ENCODE measurements at regions not wholly inside any gene's neighbourhood (a gene's known extent, or its start where the extent isn't known, plus 50 kb on each side); places are given as distances from the start of the nearest gene placed in this dataset.

DNA sequence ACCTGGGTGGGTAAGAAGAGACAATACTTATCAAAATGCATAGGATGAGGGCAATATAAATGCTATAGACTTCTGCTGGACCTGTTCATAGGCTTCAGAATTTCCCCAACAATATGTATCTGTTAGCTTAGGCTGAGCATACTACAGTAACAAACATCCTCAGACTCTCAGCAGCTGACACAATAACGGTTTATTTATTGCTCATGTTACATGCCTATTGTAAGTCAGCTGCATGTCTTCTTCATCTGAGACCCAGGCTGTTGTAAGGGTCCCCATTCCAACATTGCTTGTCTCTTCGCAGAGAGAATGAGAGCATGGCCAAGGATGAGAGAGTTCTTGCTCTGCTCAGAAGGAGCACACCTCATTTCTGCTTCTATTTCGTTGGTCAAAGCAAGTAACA lies 150.7 kb downstream of the TMEM200C start:
- intact Hi-C loops (cut with micrococcal nuclease; ENCODE audit: unreplicated experiment), result no loop called here
- no peak for DNase-seq (ENCODE audit: low spot score)
- no peak for TF ChIP-seq EZH2 (IDR thresholded peaks at IDR 0.05; ENCODE audit: borderline replicate concordance, low read depth, low read length, poor library complexity, severe bottlenecking)
- no peak for TF ChIP-seq CTCF (conservative IDR thresholded peaks at IDR 0.05; ENCODE audit: low read depth, low read length)
- Histone ChIP-seq H3K9me3 (ENCODE audit: low read depth, low read length, poor library complexity, severe bottlenecking) (no peaks in the 10 kb centered on the region), H3K36me3 (ENCODE audit: insufficient read depth, low read length, poor library complexity, severe bottlenecking) (no peaks in the 10 kb centered on the region), H3K27ac (ENCODE audit: low read depth, low read length, poor library complexity, severe bottlenecking) (no peak overlapping the region), H3K4me3 (ENCODE audit: low read depth, low read length, poor library complexity, severe bottlenecking) (no peak overlapping the region), H3K4me1 (ENCODE audit: insufficient read depth, low read length, poor library complexity, severe bottlenecking) (no peaks in the 10 kb centered on the region), H3K27me3 (replicated peaks; ENCODE audit: insufficient read depth, low read depth, low read length, poor library complexity) (no peaks in the 10 kb centered on the region)
- CTCF ChIA-PET, result no interaction called here
- POLR2A ChIA-PET (ENCODE audit: low non-redundant PET), result no interaction called here
- BruUV-seq (replicated peaks), result no TSS peak

- no peaks in the 10 kb centered on the region for H3K36me3 ChIP-seq (ENCODE audit: insufficient read depth, low read length, poor library complexity, severe bottlenecking)
- H3K9me3 ChIP-seq (ENCODE audit: low read depth, low read length, poor library complexity, severe bottlenecking), result no peaks in the 10 kb centered on the region
- H3K27me3 ChIP-seq (replicated peaks; ENCODE audit: insufficient read depth, low read depth, low read length, poor library complexity), result no peaks in the 10 kb centered on the region
- ChIA-PET POLR2A (ENCODE audit: low non-redundant PET) (no interaction called here), CTCF (no interaction called here)
- intact Hi-C loops (cut with micrococcal nuclease; ENCODE audit: unreplicated experiment), result no loop called here
- TF ChIP-seq EZH2 (IDR thresholded peaks at IDR 0.05; ENCODE audit: borderline replicate concordance, low read depth, low read length, poor library complexity, severe bottlenecking), result no peak
- TF ChIP-seq CTCF (conservative IDR thresholded peaks at IDR 0.05; ENCODE audit: low read depth, low read length), result no peak
- no peaks in the 10 kb centered on the region for H3K4me1 ChIP-seq (ENCODE audit: insufficient read depth, low read length, poor library complexity, severe bottlenecking)
- no peak for DNase-seq (ENCODE audit: low spot score)
- BruUV-seq (replicated peaks), result no TSS peak
- H3K4me3 ChIP-seq (ENCODE audit: low read depth, low read length, poor library complexity, severe bottlenecking), result no peak overlapping the region
- H3K27ac ChIP-seq (ENCODE audit: low read depth, low read length, poor library complexity, severe bottlenecking), result no peak overlapping the region
These were observed 156.8 kb downstream of the TMEM200C start for GRCh38 chr18:5738526-5738925.

DNA sequence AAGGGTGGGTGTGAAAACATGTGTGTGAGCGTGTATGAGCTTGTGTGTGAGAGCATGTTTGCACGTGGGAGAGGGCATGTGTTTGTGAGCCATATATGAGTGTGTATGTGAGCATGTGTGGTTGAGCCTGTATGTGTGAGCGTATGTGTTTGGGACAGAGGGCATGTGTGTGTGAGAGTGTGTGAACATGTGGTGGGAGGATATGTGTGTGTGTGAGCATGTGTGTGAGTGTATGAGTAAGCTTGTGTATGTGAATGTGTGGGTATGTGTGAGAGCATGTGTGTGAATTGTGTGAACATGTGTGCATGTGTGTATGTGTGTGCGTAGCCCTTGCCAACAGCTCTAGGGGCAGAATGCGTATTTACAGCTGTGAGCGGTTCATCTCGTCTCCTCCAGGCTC lies 163.0 kb downstream of the TMEM200C start:
- ChIA-PET POLR2A (ENCODE audit: low non-redundant PET) (no interaction called here), CTCF (no interaction called here)
- Histone ChIP-seq H3K27ac (ENCODE audit: low read depth, low read length, poor library complexity, severe bottlenecking) (no peak overlapping the region), H3K9me3 (ENCODE audit: low read depth, low read length, poor library complexity, severe bottlenecking) (no peaks in the 10 kb centered on the region), H3K36me3 (ENCODE audit: insufficient read depth, low read length, poor library complexity, severe bottlenecking) (no peaks in the 10 kb centered on the region), H3K4me3 (ENCODE audit: low read depth, low read length, poor library complexity, severe bottlenecking) (no peak overlapping the region), H3K4me1 (ENCODE audit: insufficient read depth, low read length, poor library complexity, severe bottlenecking) (no peaks in the 10 kb centered on the region), H3K27me3 (replicated peaks; ENCODE audit: insufficient read depth, low read depth, low read length, poor library complexity) (peaks cover 4% of the 10 kb centered on the region)
- TF ChIP-seq EZH2 (IDR thresholded peaks at IDR 0.05; ENCODE audit: borderline replicate concordance, low read depth, low read length, poor library complexity, severe bottlenecking) (no peak), CTCF (conservative IDR thresholded peaks at IDR 0.05; ENCODE audit: low read depth, low read length) (no peak)
- DNase-seq (ENCODE audit: low spot score), result no peak
- BruUV-seq (replicated peaks), result no TSS peak
- intact Hi-C loops (cut with micrococcal nuclease; ENCODE audit: unreplicated experiment), result no loop called here
